ENCODE measurements at regions not wholly inside any gene's neighbourhood (a gene's known extent, or its start where the extent isn't known, plus 50 kb on each side); places are given as distances from the start of the nearest gene placed in this dataset.

DNA sequence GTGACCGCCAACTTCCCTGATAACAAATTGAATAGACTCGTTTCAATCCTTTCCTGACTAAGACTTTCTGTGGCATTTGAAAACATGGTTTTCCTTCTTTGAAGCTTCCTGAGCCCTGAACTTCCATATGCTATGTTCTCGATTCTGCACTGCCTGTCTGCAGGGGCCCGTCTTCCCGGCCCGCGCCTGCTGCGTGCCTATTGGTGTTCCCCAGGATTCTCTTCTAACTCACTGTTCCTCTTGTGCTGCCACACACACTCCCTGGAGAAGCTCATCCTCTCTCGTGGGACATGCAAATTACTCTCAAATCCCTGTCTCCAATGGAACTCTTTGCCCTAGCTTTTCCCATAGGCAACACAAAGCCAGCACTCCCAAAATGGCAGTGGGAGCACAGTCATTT lies 262.9 kb upstream of the GATB start:
- DNase-seq (ENCODE audit: low spot score), result no peak

DNA sequence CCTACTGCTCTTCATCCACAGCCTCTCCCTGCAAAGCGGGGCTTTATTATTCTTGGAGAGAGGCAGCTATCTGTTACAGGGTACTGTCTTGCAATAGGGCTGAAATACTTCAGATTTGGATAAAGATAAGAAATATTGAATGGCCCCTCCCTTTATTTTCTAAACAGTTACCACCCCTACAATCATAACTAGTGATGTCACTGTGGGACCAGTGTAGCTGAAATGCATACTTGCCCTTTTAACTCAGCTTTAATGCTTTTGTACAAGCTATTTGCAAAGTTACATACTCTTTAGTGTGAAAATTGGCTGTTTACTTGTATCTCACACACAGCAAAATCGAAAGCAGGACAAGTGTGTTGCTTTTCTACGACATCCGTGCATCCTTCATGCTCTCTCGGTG lies 261.7 kb upstream of the GATB start:
- DNase-seq (ENCODE audit: low spot score), result no peak

DNA sequence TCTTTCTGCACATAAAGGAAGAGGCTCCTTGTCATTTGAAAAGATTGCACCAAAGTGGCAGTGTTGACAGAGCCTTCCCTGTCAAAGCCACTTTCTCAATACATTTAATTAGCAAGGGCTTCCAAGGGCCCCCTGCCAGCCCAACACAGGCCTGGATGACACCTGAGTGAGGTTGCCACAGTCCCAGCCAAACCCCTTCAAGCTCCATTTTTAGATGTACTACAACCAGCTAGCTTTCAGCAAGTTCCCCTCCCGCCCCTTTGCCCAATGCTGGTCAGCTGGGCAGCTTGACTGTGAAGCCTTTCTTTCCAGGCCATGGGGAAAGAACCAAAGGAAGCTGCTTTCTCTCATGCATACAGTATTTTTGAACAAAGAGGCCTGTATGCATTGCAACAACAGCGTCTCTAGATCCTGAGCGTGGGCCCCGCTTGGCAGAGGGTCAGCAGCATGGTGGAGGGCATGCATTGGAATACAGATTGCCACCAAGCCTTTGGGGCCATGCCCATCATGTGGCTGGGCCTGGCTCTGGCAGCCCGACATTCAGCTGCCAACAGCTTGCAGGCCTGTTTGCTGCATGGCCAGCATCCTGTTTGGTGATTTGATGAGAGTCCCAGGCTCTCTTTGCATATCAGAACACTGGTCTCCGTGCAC lies 261.1 kb upstream of the GATB start:
- DNase-seq (ENCODE audit: low spot score), result no peak

DNA sequence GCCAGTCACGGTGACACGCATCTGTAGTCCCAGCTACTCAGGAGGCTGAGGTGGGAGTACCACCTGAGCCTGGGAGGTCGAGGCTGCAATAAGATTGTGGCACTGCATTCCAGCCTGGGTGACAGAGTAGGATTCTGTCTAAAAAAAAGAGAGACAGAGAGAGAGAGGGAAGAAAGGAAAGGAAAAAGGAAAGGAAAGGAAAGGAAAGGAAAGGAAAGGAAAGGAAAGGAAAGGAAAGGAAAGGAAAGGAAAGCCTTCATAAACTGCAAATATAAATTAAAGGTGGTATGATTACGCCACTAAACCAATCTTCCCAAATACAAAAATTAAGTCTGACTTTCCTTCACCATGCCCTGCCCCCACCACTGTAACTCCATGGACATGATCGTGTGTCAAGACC lies 259.3 kb upstream of the GATB start:
- no peak for DNase-seq (ENCODE audit: low spot score)

DNA sequence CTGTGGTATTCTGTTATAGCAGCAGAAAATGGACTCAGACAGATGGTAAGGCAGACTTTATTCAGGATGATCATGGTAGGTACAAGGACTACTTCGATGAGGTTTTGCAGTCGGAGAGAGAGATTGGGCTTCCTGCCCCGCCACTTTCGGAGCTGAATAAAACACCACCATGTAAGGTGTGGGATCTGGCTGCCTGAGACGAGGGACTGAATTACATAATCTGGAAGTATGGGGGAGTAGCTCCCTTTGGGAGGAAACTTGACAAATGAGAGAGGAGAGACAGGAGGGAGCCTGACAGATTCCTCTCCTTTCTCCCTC lies 255.5 kb upstream of the GATB start:
- no peak for DNase-seq (ENCODE audit: low spot score)

DNA sequence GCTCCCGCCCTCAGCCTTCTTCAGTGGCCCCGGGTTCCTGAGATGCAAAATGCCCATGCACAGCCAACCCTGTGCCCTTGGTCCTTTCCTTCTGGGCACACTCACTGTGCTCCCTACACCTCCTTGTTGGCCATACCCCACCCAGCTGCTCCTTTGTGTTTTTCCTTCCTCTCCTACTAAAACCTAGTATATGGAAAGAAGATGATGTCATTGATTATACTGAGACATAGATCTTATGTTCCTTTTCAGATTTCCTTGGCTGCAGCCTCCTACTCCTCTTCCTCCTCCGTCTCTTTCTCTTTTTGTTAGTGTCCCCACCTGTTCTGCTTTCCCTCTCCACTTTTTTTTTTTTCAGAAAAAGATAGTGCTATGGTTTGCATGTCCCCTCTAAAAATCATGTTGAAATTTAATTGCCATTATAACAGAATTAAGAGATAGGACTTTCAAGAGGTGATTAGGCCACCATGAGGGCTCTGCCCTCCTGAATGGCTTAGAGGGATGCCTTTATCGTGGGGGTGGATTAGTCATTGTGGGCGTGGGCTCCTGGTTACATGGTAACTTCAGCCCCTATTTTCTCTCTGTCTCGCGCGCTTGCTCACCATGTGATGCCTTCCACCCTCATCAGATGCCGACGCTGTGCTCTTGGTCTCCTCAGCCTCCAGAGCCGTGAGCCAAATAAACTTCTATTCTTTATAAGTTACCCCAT lies 254.9 kb upstream of the GATB start:
- no peak for DNase-seq (ENCODE audit: low spot score)

DNA sequence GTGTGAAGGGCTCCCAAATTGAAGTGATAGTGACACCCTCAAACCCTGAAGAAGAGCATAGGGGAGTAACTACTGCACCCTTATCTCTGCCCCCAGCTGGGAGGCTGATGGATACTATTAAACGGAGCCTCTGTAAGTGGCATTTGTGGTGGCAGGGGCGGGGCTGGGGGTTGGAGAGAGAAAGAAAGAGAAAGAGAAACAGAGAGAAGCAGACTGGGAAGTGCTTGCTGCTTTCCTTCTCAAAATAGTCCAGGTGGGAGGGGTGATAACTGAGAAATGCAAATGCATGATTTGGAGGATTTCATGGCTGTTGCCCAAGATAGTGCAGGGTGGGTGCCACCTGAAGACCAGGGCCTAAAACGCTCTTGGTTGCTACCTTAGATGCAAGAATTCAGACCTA lies 253.5 kb upstream of the GATB start:
- DNase-seq (ENCODE audit: low spot score), result no peak

DNA sequence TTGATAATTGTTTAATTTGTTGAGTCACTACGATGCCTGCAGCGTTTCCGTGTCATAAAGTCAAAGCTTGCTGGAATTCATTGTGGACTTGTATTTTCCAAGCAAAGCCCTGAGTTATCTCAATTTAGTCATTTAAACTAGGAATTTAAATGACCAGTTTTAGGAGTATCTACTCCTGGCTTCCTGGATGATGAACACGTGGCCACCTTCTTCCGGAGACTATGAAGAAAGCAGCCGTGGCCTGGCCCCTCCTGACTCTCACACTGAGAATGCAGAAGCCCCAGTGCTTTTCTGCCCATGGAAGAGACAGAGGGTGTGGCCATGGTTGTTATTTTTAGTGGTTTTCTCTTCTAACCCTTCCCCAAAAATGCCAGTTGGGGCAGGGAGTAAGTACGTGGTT lies 250.7 kb upstream of the GATB start:
- no peak for DNase-seq (ENCODE audit: low spot score)

DNA sequence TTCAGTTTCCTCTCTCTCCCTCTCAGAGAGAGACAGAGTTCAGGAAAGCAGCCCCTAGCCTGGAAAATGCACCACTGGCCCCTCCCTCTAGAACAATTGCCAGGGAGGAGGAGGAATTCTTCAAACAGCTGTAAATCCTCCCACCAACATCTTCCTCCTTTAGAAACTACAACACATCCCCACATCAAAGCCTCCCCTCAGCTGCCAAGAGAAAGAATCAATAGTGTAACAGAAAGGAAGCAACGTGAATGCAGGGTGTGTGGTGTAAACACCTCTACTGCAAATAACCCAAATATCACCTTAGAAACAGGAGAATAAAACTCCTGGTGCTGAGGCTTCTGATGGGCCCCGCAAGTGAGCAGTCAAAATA lies 249.9 kb upstream of the GATB start:
- DNase-seq (ENCODE audit: low spot score), result no peak

DNA sequence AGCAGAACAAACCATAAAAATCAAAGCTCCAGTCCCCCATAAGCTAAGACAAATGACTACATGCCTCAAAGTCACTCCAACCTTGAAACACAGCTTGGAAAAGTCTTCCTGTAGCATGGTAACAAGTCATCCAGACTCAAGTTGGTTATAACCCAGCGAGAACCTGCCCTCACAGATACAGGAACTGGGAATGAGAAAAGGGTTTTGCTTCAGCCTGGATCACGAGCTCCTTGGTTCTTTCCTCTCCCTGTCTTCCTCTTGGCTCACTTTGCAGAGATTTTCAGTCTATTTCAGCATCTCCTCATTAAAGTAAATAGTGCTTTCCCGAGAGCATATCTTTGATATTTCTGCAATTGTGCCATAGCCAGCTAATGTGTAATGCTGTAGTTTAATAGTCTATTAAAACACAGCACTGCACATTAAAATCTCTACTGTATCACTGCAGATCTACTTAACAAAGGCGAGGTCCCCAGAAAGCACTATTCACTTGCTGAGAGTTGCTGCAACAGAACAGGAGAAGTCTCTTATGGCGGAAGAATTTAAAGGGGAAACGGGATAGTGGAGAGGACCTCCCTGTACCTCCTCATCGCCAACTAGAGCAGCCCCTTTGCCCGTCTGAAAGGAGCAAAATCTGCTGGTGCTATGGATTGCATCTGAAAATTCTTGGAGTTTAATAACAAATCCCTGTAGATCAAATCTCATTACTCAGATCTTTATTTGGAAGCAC lies 249.3 kb upstream of the GATB start:
- no peak for DNase-seq (ENCODE audit: low spot score)

DNA sequence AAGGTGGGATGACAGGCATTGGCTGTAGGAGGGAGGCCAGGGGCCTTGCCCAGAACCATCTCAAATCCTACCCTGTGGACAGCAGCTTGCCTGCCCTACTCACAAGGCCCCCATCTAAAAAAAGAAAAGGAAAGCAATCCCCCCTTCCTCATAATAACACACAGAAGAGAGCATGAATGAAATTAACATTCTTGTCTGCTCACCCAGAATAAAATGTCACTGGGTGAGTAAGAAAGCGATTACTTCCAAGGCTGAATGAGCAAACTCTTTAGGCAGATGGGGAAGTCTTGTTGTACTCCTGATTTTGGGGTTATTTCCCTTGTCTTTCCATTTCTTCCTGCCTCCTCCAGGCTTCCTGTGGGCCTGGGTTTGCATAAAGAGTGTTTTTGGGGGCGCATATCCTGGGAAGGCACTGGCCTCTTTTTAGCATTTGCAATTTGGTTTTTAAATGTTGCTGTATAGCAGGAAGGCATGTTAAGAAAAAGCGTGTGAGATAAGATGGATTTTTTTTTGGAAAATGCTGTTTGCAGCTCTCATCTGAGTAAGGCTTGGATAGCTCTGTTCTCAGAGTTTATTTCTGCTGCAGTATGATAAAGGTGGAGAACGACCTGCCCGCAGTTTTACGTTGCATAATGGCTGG lies 248.3 kb upstream of the GATB start:
- DNase-seq (ENCODE audit: low spot score), result no peak

DNA sequence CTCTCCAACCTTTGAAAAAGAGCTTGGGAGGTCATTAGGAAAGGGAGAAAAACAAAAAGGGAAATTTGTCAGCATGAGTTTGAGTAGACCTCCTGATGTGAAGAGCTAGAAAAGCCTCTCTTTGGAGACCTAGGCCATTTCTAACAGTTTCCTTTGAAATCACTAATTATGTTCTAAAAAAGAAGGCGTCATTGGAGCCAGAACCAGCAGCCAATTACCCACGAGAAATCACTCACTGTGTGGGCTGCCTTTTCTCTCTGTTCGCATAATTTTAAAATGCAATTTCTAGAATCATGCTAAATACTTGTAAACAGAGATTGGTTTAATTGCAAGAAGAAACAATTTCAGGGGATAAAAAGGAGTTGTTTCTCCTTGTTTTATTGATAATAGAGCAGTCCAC lies 246.3 kb upstream of the GATB start:
- DNase-seq (ENCODE audit: low spot score), result no peak

DNA sequence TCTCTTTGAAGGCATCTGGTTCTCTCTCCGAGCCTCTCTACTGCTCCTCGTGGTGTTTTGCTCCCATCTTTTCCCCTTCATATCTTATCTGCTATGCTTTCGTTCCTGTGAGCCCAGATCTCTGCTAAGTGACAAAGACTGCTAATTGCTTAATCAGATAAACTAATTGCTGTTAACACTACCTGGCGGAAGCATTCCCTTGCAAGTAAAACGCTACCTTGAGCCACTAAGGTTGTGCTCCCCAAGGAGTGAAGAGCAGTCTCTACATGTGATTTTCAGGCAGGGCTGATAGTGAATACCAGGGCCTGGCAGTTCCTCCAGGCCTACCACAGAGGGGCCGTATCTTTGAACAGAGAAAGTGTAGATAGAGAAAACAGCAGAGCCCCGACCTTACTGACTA lies 244.0 kb upstream of the GATB start:
- no peak for DNase-seq (ENCODE audit: low spot score)

DNA sequence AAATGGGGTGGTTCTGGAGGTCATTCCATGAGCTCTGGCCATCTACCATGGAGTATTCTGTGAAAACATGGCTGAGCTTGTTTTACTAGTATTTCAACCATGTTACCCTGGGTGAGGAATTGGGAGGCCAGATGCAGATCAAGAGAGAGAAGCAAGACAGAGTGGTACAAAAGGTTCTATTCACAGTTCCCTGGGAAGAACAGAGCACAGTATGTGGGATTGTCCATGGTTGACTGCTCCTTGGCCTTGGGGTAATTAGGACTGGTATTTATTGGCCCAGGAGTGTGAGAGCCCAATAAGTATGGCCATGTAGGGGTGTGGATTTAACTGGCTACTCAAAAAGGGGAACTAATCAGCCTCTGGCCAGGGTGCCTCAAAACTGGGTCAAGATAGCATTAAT lies 239.7 kb upstream of the GATB start:
- no peak for DNase-seq (ENCODE audit: low spot score)

DNA sequence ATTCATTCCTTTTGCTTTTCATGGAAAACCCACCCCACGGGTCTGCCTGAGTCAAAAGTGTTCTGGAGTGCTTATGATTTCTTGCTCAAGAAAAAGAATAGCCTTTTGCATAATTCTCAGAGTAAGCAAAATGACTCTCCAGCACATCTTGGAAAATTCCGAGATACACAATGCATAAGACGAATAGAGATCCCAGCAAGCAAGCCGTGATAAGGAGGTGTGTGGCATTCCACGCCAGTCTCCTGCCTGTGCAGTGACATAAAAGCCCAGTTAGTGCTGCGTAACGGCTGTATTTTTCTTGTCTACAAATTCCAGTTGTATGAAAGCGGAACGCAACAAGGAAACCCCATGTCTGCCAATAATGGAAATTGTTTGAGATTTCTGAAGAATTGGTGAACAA lies 237.9 kb upstream of the GATB start:
- no peak for DNase-seq (ENCODE audit: low spot score)

DNA sequence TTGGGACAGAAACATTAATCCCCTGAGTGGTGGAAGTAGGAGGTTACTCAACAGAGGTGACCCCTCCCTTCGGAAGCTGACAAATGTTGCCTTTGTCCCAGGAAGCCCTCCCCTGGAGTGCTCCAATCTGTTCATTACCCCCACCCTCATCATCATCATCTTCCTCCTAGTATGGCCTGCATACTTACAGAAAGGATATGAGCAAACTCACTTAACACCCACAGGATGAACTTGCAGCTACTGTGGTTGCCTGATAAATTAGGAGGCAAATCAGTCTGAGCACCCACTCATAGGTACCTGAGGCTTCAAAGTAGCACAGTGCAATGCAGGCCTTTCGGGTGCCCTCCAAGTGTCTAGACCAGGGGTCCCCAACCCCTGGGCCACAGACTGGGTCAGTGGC lies 236.7 kb upstream of the GATB start:
- DNase-seq (ENCODE audit: low spot score), result no peak

DNA sequence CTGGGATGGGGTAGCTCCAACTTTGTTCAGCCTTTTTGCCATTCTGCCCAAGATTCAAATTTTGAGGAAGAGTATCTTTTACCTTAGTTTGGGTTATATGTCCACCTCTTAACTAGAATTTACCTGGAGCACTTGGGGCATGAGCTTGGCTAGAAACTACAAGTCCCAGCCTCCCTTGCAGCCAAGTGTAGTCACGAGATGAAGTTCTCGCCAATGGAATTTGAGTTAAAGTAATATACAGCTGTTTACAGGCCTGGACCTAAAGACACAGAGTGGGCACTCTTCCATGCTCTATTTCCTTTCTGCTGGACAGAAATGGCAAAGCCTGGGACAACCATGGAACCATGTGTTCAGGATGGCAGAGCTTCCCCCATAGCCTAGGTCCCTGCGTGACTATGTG lies 233.6 kb upstream of the GATB start:
- DNase-seq (ENCODE audit: low spot score), result no peak

DNA sequence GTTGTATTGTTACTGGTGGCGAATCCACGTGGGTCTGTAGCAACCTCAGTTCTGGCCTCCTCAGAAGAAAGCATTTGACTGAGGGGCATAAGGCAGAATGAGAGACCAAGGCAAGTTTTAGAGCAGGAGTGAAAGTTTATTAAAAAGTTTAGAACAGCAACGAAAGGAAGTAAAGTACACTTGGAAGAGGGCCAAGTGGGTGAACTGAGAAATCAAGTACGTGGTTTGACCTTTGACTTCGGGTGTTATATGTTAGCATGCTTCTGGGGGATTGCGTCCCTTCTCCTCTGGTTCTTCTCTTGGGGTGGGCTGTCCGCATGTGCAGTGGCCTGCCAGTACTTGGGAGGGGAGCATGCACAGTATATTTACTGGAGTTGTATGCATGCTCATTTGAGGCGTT lies 232.7 kb upstream of the GATB start:
- DNase-seq (ENCODE audit: low spot score), result no peak

DNA sequence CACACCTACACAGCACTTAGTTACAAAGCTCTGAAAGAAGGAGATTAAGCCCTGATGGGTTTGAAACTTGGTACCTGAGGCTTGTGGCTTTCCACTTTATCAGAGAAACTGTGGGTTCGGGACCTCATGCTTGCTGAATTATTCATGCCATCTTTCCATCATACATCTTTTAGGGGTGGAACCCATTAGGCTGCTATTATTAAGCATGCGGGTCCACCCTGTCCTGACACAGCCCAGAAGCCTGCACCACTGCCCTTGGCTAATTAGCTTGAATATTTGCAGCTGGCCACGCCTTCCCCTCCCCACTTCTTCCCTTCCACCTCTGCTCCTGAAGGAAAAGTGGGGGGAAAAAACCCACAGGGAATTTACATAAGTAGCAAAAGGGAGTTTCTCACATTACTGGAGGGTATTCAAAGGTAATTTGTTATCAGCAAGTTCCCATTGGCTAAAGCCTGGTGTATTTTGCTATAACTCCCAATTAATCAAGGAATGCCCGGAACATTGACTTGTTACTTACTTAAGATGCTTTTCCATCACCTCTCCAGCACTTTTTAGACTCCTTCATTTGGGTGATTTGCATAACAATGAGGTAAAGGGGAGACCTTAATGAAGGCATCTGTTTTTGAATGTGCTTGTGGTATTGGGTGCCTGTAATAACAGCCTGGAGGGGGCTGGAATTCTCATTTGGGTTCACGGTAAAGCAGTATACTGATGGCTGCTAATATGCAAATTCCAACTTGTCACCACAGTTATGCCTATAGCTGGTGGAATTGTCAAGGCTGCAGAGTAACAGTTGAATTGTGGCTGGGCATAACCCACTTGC lies 231.7 kb upstream of the GATB start:
- DNase-seq (ENCODE audit: low spot score), result no peak

DNA sequence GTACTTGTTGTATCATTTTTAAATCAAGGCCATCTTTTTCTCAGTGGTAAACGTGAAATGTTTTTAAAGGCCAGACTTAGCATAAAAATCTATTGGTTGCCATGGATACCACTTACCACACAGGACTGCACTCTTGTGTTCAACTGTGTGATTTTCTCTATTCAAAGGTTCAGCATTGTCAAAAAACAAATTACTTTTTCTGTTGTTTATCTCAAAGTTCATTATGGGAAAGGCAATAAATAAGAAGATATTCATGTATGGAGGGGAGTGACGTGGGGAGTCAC lies 231.0 kb upstream of the GATB start:
- DNase-seq (ENCODE audit: low spot score), result no peak

DNA sequence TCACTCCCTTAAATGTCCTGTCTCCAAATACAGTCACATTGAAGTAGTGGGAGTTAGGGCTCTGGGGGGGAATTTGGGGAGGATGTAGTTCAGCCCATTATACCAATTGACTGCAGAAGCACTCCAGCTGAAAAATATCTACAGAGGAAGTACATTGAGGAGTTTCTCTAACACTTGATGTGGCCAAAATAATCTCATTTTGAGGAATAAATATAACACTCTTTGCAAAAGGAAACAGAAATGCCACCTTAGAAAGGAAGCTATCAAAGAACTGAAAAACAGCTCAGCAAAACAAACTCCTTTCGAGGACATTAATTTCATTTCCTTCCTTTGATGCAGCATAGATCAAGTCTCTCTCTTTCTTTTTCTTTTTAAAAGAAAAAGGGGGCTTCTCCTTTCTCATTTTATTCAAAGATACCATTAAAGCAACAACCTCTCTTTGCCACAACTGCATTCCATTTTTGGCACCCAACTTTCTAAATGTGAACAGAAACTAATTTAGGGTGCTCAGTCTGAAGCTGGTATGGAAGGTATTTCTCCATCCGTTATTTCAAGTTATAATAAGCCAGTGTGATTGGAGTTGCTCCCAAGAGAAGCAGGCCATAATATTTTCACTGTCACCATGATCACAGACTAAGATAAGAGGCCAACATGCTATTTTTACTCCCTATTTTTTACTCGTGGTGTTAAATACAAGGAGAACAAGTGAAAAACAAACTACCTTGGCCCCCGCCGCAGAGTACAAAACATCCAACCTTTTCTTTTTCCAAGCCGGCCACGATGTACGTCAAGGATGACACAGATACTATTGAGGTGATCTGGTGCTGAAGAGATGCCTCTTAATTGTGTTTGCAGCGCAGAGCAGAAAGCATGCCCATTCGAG lies 230.4 kb upstream of the GATB start:
- DNase-seq (ENCODE audit: low spot score), result peak; percentile 5
